Liver (tissue), 8 donors: ENCODE measurements at regions not wholly inside any gene's neighbourhood (a gene's known extent, or its start where the extent isn't known, plus 50 kb on each side); places are given as distances from the start of the nearest gene placed in this dataset.

Source experiments
- DNase-seq: peaks from one replicate; pipeline ENCODE4 v3.0.0-alpha.2; 2017; ENCODE audit warnings: low spot score
- H3K27ac ChIP-seq, 2 donors: one replicate each; pipeline ENCODE4 v1.7.0; 2013; ENCODE audit warnings: inconsistent platforms in 2 of 2, low read length in 2 of 2, control low read depth in 1 of 2, low read depth in 1 of 2, mild to moderate bottlenecking in 1 of 2
- H3K27me3 ChIP-seq, 4 donors: one replicate each; pipeline versions ENCODE4 v1.6.1 to v1.7.0; 2013; ENCODE audit warnings: low read length in 3 of 4, inconsistent platforms in 1 of 4, mild to moderate bottlenecking in 1 of 4, moderate library complexity in 1 of 4; ENCODE audit not compliant: control insufficient read depth in 4 of 4, insufficient read depth in 4 of 4
- H3K36me3 ChIP-seq, 4 donors: one replicate each; pipeline versions ENCODE4 v1.6.1 to v1.7.0; 2013; ENCODE audit warnings: low read length in 3 of 4, mild to moderate bottlenecking in 3 of 4, low read depth in 1 of 4, moderate library complexity in 1 of 4; ENCODE audit not compliant: control insufficient read depth in 4 of 4, insufficient read depth in 3 of 4
- H3K4me1 ChIP-seq, 4 donors: one replicate each; pipeline versions ENCODE4 v1.6.1 to v1.7.0; 2013; ENCODE audit warnings: low read length in 3 of 4, mild to moderate bottlenecking in 3 of 4, moderate library complexity in 1 of 4; ENCODE audit not compliant: control insufficient read depth in 4 of 4, insufficient read depth in 4 of 4
- H3K4me3 ChIP-seq, 3 donors: one replicate each; pipeline versions ENCODE4 v1.6.1 to v1.7.0; 2013; ENCODE audit warnings: low read length in 3 of 3, control low read depth in 1 of 3, low read depth in 1 of 3, mild to moderate bottlenecking in 1 of 3
- H3K9ac ChIP-seq, 2 donors: one replicate each; pipeline ENCODE4 v1.7.0; 2013; ENCODE audit warnings: low read length in 2 of 2, mild to moderate bottlenecking in 2 of 2, moderate library complexity in 2 of 2, control low read depth in 1 of 2, low read depth in 1 of 2
- H3K9me3 ChIP-seq, 4 donors: one replicate each; pipeline versions ENCODE4 v1.6.1 to v1.7.0; 2013; ENCODE audit warnings: low read length in 3 of 4; ENCODE audit not compliant: control insufficient read depth in 4 of 4
- CTCF ChIP-seq: fragments of 150-350 bp; IDR thresholded peaks from 2 replicates; pipeline ENCODE4 v1.5.1; 2017; ENCODE audit warnings: improper control_type of control experiment, low read depth, low read length; ENCODE audit not compliant: missing input control
- EGR1 ChIP-seq, 2 donors: IDR thresholded peaks; 2 replicates each; pipeline ENCODE4 v1.6.1; 2016 to 2018; ENCODE audit warnings: antibody characterized with exemption in 2 of 2, low read depth in 2 of 2
- FOXA1 ChIP-seq: IDR thresholded peaks from 2 replicates; pipeline ENCODE4 v1.6.1; 2016; ENCODE audit warnings: antibody characterized with exemption
- FOXA2 ChIP-seq: IDR thresholded peaks from 2 replicates; pipeline ENCODE4 v1.6.1; 2016; ENCODE audit warnings: antibody characterized with exemption
- GABPA ChIP-seq, 2 donors: IDR thresholded peaks in 1 of 2; conservative IDR thresholded peaks in 1 of 2; 2 replicates each; pipeline ENCODE4 v1.6.1; 2016; ENCODE audit warnings: antibody characterized with exemption in 2 of 2, mild to moderate bottlenecking in 1 of 2, moderate library complexity in 1 of 2
- HNF4G ChIP-seq: IDR thresholded peaks from 2 replicates; pipeline ENCODE4 v1.6.1; 2016; ENCODE audit warnings: antibody characterized with exemption
- JUND ChIP-seq, 2 donors: IDR thresholded peaks; 2 replicates each; pipeline ENCODE4 v1.6.1; 2016; ENCODE audit warnings: antibody characterized with exemption in 2 of 2
- MAX ChIP-seq: IDR thresholded peaks from 2 replicates; pipeline ENCODE4 v1.6.1; 2016; ENCODE audit warnings: antibody characterized with exemption
- NR2F2 ChIP-seq: IDR thresholded peaks from 2 replicates; pipeline ENCODE4 v1.6.1; 2016; ENCODE audit warnings: antibody characterized with exemption
- RAD21 ChIP-seq, 2 donors: IDR thresholded peaks; 2 replicates each; pipeline ENCODE4 v1.6.1; 2016; ENCODE audit warnings: antibody characterized with exemption in 2 of 2, mild to moderate bottlenecking in 2 of 2
- REST ChIP-seq: IDR thresholded peaks from 2 replicates; pipeline ENCODE4 v1.6.1; 2016; ENCODE audit warnings: antibody characterized with exemption, mild to moderate bottlenecking
- RXRA ChIP-seq, 2 donors: IDR thresholded peaks; 2 replicates each; pipeline ENCODE4 v1.6.1; 2017 to 2018; ENCODE audit warnings: antibody characterized with exemption in 2 of 2, mild to moderate bottlenecking in 1 of 2
- SP1 ChIP-seq: IDR thresholded peaks from 2 replicates; pipeline ENCODE4 v1.6.1; 2018; ENCODE audit warnings: antibody characterized with exemption, mild to moderate bottlenecking
- TAF1 ChIP-seq: conservative IDR thresholded peaks from 2 replicates; pipeline ENCODE4 v1.6.1; 2016; ENCODE audit warnings: antibody characterized with exemption, mild to moderate bottlenecking
- YY1 ChIP-seq: IDR thresholded peaks from 2 replicates; pipeline ENCODE4 v1.6.1; 2016; ENCODE audit warnings: antibody characterized with exemption, mild to moderate bottlenecking
- ZBTB33 ChIP-seq: IDR thresholded peaks from 2 replicates; pipeline ENCODE4 v1.6.1; 2016; ENCODE audit warnings: antibody characterized with exemption
- WGBS: extraction: QIAGEN DNeasy Blood & Tissue Kit; methylation state at CpG from one replicate; pipeline ENCODE4 v1.1.7; 2013; 5-methylcytosine and 5-hydroxymethylcytosine counted together
- donor health status: healthy.
- donor health status: healthy.
- donor health status: healthy.
- donor health status: healthy.
- donor health status: healthy.

GRCh38 chr4:1501754-1502500, 95.7 kb upstream of the NKX1-1 start:
- H3K4me1 ChIP-seq = no peaks in the 10 kb centered on the region
- H3K27ac ChIP-seq = no peak overlapping the region
- no peaks in the 10 kb centered on the region for H3K9me3 ChIP-seq
- no peak for DNase-seq
- H3K36me3 ChIP-seq = no peaks in the 10 kb centered on the region
- no peak for TF ChIP-seq CTCF
- TF ChIP-seq MAX = no peak
- TF ChIP-seq YY1 = no peak
- TF ChIP-seq RAD21 (IDR thresholded peaks at IDR 0.05) = no peak
- TF ChIP-seq HNF4G = no peak
- TF ChIP-seq FOXA1 = no peak
- no peak for TF ChIP-seq REST
- no peak for TF ChIP-seq SP1
- TF ChIP-seq EGR1 (IDR thresholded peaks at IDR 0.05; ENCODE audit: low read depth in 2 of 2) = no peak
- TF ChIP-seq JUND (IDR thresholded peaks at IDR 0.05) = no peak
- no peak for TF ChIP-seq ZBTB33
- no peak for TF ChIP-seq RXRA (IDR thresholded peaks at IDR 0.05)
- TF ChIP-seq TAF1 = no peak
- TF ChIP-seq NR2F2 = no peak
- TF ChIP-seq FOXA2 = no peak
- TF ChIP-seq GABPA (IDR thresholded peaks at IDR 0.05 in 1 of 2, conservative IDR thresholded peaks at IDR 0.05 in 1 of 2) = no peak
- H3K27me3 ChIP-seq = peaks cover 0 to 2% (median 0%) of the 10 kb centered on the region in 4 donors
- WGBS = 77% methylated on average over 23 of the region's 23 CpGs
- H3K4me3 ChIP-seq = no peak overlapping the region
- H3K9ac ChIP-seq = no peak overlapping the region
